HFF-Myc (cell line): ENCODE measurements at regions not wholly inside any gene's neighbourhood (a gene's known extent, or its start where the extent isn't known, plus 50 kb on each side); places are given as distances from the start of the nearest gene placed in this dataset.

ENCODE experiments used
- DNase-seq: peaks from one replicate; pipeline ENCODE4 v3.0.0-alpha.2; 2011; ENCODE audit warnings: low read depth; ENCODE audit errors: extremely low read depth
- H3K4me3 ChIP-seq: replicated peaks from 2 replicates; pipeline ENCODE4 v1.5.1; 2011; ENCODE audit warnings: low read depth, mild to moderate bottlenecking, control low read depth, low read length
- CTCF ChIP-seq: IDR thresholded peaks from 2 replicates; pipeline ENCODE4 v1.5.1; 2012; ENCODE audit warnings: mild to moderate bottlenecking, low read depth, low read length, control low read depth; ENCODE audit errors: missing control alignments

DNA sequence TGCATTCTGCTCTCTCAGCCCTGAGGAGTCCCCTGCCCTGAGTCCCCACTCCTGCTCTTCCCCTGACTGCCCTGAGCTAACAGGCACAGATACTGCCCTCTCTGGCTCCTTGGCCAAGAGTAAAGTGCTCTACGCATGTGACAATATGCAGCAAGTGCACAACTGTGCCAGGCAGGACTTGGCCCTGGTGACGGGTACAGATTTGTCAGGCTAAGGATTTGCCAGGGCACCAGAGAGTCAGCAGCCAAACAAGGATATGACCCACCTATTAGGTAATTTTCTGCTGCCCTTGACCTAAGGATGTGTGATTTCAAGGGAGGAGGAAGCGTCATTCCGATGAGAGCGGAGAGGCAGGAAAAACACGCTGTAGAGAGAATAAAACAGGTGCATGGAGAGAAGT, 339.0 kb downstream of the PTPRU start:
- H3K4me3 ChIP-seq, result no peak overlapping the region
- no peak for TF ChIP-seq CTCF
- DNase-seq, result no peak

GRCh38 chr1:29574871-29575270, 338.5 kb downstream of the PTPRU start:
- H3K4me3 ChIP-seq, result no peak overlapping the region
- TF ChIP-seq CTCF, result no peak
- DNase-seq, result no peak

DNA sequence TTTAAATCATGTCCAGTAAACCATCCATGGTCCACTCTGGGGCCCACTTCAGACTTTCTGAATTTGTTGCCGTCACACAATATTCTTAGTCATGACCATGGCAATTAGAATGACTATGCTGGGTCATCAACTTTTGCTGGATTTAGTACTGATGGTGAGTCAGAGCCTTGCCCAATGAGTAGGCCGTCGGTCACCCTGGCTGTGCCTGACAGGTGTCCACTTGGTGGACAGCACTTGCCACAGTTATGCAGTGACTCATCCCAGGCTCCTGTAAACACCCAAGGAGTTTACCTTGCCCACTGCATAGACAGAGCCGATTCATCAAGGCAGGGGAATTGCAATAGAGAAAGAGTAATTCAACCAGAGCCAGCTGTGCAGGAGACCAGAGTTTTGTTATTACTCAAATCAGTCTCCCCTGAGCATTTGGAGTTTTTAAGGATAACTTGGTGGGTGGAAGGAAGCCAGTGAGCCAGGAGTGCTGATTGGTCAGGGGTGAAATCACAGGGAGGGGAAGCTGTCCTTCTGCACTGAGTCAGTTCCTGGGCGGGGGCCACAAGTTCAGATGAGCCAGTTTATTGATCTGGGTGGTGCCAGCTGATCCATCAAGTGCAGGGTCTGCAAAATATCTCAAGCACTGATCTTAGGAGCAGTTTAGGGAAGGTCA, 333.8 kb downstream of the PTPRU start:
- TF ChIP-seq CTCF, result no peak
- peak; percentile 74 for DNase-seq
- H3K4me3 ChIP-seq, result no peak overlapping the region

GRCh38 chr1:29567257-29567656, 330.9 kb downstream of the PTPRU start:
- H3K4me3 ChIP-seq, result no peak overlapping the region
- DNase-seq, result no peak
- TF ChIP-seq CTCF, result no peak

DNA sequence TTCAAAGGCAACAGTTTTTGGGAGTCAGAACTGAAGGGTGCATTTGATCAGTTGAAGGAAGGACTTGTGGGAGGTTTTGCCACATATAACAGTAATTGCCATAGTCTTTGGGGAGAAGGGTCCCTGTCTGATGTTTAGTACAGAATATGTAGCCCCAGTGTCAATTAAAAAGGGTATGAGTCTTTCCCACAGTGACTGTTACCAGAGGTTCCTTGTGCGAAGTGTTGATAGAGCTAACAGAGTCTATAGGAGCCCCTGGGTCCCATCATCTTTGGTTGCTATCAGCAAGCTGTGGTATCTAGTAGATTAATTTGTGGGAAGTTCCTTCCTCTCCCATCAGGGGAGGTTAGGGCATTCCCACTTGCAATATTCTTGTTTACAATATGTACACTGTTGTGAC, 329.2 kb downstream of the PTPRU start:
- H3K4me3 ChIP-seq, result no peak overlapping the region
- no peak for DNase-seq
- no peak for TF ChIP-seq CTCF

DNA sequence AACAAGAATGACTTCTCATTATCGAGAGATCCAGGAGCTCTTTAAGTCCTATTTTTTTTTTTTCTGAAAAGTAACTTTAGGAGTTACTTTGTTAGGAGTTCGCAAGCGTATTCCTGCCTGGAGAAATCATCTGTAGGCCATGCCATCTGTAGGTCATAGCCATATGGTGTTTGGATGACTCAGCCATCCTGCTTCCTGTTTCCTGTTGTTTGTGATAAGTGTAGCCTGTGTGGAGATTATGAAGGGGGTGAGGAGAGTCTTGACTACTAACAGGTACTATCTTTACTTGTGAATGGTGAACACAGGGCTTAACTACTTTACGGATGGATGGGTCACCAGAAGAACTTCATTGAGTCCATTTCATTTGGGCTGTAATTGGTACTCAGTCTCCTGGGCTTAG, 327.2 kb downstream of the PTPRU start:
- no peak overlapping the region for H3K4me3 ChIP-seq
- no peak for TF ChIP-seq CTCF
- DNase-seq, result peak; percentile 48

DNA sequence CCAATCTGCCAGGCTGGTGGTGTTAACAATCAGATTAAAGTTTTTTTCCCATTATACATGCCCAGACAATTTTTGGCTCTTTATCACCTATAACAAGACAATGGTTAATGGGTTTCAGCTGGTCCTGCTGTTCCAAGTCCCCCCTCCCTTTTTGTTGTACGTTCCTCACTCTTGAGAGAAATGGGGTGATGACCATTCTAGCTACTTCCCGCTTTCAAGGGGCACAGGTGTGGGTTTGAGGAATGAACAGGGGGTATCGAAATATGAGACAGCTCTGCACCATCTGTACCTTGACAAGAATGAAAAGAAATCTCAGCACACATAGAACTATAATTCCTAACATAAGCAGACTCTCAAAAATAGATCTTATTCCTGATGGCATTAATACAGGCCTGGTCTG, 326.8 kb downstream of the PTPRU start:
- no peak for TF ChIP-seq CTCF
- H3K4me3 ChIP-seq, result no peak overlapping the region
- no peak for DNase-seq
